OCI-LY3 (cell line): ENCODE measurements at regions not wholly inside any gene's neighbourhood (a gene's known extent, or its start where the extent isn't known, plus 50 kb on each side); places are given as distances from the start of the nearest gene placed in this dataset.
A peak's percentile ranks its signal among the peaks of the same experiment; 100 is the strongest.

ENCODE experiments used
- H2AFZ ChIP-seq: fragments of 200-600, 300-600 bp; shearing (Covaris generic); 2 replicates; pipeline ENCODE4 v1.6.0; 2014; ENCODE audit warnings: antibody characterized with exemption, low read depth, low read length
- H3K27ac ChIP-seq: fragments of 200-600, 300-600 bp; sonication (generic); 2 replicates; pipeline ENCODE4 v1.5.1; 2014; ENCODE audit warnings: mild to moderate bottlenecking, low read length, moderate library complexity, mixed read lengths
- H3K27me3 ChIP-seq: fragments of 200-600, 300-600 bp; sonication (generic); 2 replicates; pipeline ENCODE4 v1.6.1; 2014; ENCODE audit warnings: low read depth, low read length, mixed read lengths
- H3K36me3 ChIP-seq: fragments of 200-600, 300-600 bp; sonication (generic); replicated peaks from 2 replicates; pipeline ENCODE3; 2014; ENCODE audit warnings: low read depth, low read length, mixed read lengths
- H3K4me1 ChIP-seq: fragments of 300-600, 200-600 bp; sonication (generic); 2 replicates; pipeline ENCODE4 v1.6.1; 2014; ENCODE audit warnings: low read length, mixed read lengths
- H3K4me2 ChIP-seq: fragments of 200-600, 300-600 bp; sonication (generic); 2 replicates; pipeline ENCODE4 v1.6.1; 2014; ENCODE audit warnings: low read length, mixed read lengths
- H3K4me3 ChIP-seq: fragments of 300-600, 200-600 bp; sonication (generic); 2 replicates; pipeline ENCODE4 v1.5.1; 2014; ENCODE audit warnings: antibody characterized with exemption, mild to moderate bottlenecking, low read length, moderate library complexity
- H3K79me2 ChIP-seq: fragments of 300-600, 200-600 bp; shearing (Covaris generic); 2 replicates; pipeline ENCODE4 v1.6.1; 2014; ENCODE audit warnings: mild to moderate bottlenecking, low read length, mixed read lengths
- H3K9ac ChIP-seq: fragments of 300-600, 200-600 bp; shearing (Covaris generic); 2 replicates; pipeline ENCODE4 v1.6.0; 2014; ENCODE audit warnings: mild to moderate bottlenecking, low read length, moderate library complexity
- H3K9me3 ChIP-seq: fragments of 200-600, 300-600 bp; shearing (Covaris generic); 2 replicates; pipeline ENCODE4 v1.6.1; 2014; ENCODE audit warnings: low read length, mixed read lengths; ENCODE audit not compliant: insufficient read depth
- H4K20me1 ChIP-seq: fragments of 200-600, 300-600 bp; sonication (generic); 2 replicates; pipeline ENCODE4 v1.6.1; 2016; ENCODE audit warnings: low read length, mixed read lengths; ENCODE audit not compliant: insufficient read depth
- EZH2phosphoT487 ChIP-seq: fragments of 200-600 bp; shearing (Covaris generic); IDR thresholded peaks from 2 replicates; pipeline ENCODE4 v1.6.1; 2018; ENCODE audit warnings: antibody characterized with exemption, mixed run types, low read depth
- TF ChIP-seq, protein P1 (sequence below): fragments of 200-600, 300-600 bp; sonication (generic); IDR thresholded peaks from 2 replicates; pipeline ENCODE4 v1.5.1; 2014; ENCODE audit warnings: antibody characterized with exemption, low read length, low read depth

GRCh38 chr3:66572090-66572675 lies 71.4 kb upstream of the LRIG1 start:
- no peak for TF ChIP-seq EZH2phosphoT487
- TF ChIP-seq, protein P1, sequence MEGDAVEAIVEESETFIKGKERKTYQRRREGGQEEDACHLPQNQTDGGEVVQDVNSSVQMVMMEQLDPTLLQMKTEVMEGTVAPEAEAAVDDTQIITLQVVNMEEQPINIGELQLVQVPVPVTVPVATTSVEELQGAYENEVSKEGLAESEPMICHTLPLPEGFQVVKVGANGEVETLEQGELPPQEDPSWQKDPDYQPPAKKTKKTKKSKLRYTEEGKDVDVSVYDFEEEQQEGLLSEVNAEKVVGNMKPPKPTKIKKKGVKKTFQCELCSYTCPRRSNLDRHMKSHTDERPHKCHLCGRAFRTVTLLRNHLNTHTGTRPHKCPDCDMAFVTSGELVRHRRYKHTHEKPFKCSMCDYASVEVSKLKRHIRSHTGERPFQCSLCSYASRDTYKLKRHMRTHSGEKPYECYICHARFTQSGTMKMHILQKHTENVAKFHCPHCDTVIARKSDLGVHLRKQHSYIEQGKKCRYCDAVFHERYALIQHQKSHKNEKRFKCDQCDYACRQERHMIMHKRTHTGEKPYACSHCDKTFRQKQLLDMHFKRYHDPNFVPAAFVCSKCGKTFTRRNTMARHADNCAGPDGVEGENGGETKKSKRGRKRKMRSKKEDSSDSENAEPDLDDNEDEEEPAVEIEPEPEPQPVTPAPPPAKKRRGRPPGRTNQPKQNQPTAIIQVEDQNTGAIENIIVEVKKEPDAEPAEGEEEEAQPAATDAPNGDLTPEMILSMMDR, result no peak
- Histone ChIP-seq H3K79me2 (no peaks in the 10 kb centered on the region), H3K4me1 (peaks cover 9% of the 10 kb centered on the region), H3K4me3 (no peak overlapping the region), H2AFZ (no peak overlapping the region), H4K20me1 (no peaks in the 10 kb centered on the region), H3K4me2 (no peak overlapping the region), H3K27me3 (no peaks in the 10 kb centered on the region), H3K36me3 (no peaks in the 10 kb centered on the region), H3K9ac (no peak overlapping the region), H3K27ac (no peak overlapping the region), H3K9me3 (no peaks in the 10 kb centered on the region)

- H3K79me2 ChIP-seq, result no peaks in the 10 kb centered on the region
- peaks cover 9% of the 10 kb centered on the region for H3K4me1 ChIP-seq
- H3K4me2 ChIP-seq, result no peak overlapping the region
- no peaks in the 10 kb centered on the region for H4K20me1 ChIP-seq
- no peak overlapping the region for H2AFZ ChIP-seq
- H3K27me3 ChIP-seq, result no peaks in the 10 kb centered on the region
- H3K9me3 ChIP-seq, result no peaks in the 10 kb centered on the region
- H3K4me3 ChIP-seq, result no peak overlapping the region
- H3K36me3 ChIP-seq, result no peaks in the 10 kb centered on the region
- TF ChIP-seq, protein P1, result peak; percentile 45
- no peak for TF ChIP-seq EZH2phosphoT487
- H3K27ac ChIP-seq, result no peak overlapping the region
- H3K9ac ChIP-seq, result no peak overlapping the region
Measured at GRCh38 chr3:66572938-66573710, 72.3 kb upstream of the LRIG1 start.

GRCh38 chr3:66574091-66574490 lies 73.3 kb upstream of the LRIG1 start:
- Histone ChIP-seq H4K20me1 (no peaks in the 10 kb centered on the region), H3K36me3 (no peaks in the 10 kb centered on the region), H3K4me1 (peaks cover 9% of the 10 kb centered on the region), H2AFZ (no peak overlapping the region), H3K4me2 (no peak overlapping the region), H3K27ac (no peak overlapping the region), H3K79me2 (no peaks in the 10 kb centered on the region), H3K9me3 (no peaks in the 10 kb centered on the region), H3K27me3 (no peaks in the 10 kb centered on the region), H3K9ac (no peak overlapping the region), H3K4me3 (no peak overlapping the region)
- no peak for TF ChIP-seq EZH2phosphoT487
- TF ChIP-seq, protein P1, result no peak

- Histone ChIP-seq H3K79me2 (no peaks in the 10 kb centered on the region), H4K20me1 (no peaks in the 10 kb centered on the region), H3K9ac (no peak overlapping the region), H3K27me3 (0 out of 2 replicates have a peak, but pooled peaks cover 2% of the 10 kb centered on the region), H3K9me3 (no peaks in the 10 kb centered on the region), H2AFZ (no peak overlapping the region), H3K4me1 (peaks cover 9% of the 10 kb centered on the region), H3K27ac (no peak overlapping the region), H3K4me2 (no peak overlapping the region), H3K36me3 (no peaks in the 10 kb centered on the region), H3K4me3 (no peak overlapping the region)
- TF ChIP-seq, protein P1, result no peak
- no peak for TF ChIP-seq EZH2phosphoT487
Measured at GRCh38 chr3:66577426-66578203, 76.8 kb upstream of the LRIG1 start.
